ENCODE measurements at regions not wholly inside any gene's neighbourhood (a gene's known extent, or its start where the extent isn't known, plus 50 kb on each side); places are given as distances from the start of the nearest gene placed in this dataset.
"Not testable (repeated sequence)": the region's sequence is repeated elsewhere in the genome, so short reads cannot be mapped to it uniquely, and the experiment has no call there.

DNA sequence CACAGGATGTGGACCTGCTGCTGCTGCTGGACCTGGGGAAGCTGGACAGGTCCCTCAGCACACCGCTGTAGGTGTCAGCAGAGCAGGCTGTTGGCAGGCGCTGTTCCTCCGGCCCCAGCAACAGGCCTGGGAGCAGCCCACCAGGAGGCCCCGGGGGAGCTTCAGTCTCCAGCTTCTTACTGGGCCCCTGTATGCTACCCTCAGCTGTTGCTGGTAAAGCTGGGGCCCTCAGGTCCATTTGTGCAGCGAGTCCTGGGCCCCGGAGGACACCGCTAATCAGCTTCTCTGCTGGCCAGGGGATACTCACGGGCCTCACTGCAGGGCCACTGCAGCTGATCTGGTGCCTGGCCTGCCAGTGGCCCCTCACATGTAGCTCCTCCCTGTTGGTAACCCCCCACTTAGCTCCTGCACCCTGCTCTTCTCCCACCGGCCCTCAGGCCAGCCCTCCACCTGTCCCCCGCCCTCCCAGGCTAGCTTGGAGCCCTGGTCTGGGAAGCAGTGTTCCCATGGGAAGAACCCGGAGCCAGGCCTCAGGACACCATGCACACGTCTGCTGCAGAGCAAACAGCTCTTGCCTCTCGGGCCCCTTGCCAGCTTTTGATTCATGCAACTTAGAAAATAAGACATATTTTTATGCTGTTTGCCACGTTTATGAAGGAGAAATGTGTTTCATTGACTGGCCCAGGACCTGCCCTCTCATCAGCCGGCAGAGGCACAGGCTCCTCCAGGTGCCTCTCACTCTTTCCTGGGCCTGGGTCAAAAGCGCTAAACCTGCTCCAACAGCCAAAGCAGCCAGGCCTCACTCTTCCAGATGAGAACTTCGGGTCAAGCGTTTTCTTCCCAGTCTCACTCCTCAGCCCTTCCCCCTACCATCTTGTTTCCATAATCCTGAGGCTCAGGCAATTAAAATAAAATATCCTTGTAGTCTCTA, 61.0 kb upstream of the ADAMTS2 start:
- H3K4me3 Mint-ChIP-seq (ENCODE audit: low read depth) = no peak overlapping the region
- peaks cover 10% of the 10 kb centered on the region for H3K27me3 Mint-ChIP-seq
- TF ChIP-seq CTCF (IDR thresholded peaks at IDR 0.05; ENCODE audit: unreplicated experiment) = no peak
- H3K9me3 Mint-ChIP-seq (ENCODE audit: low read depth) = peaks cover 6% of the 10 kb centered on the region
- H3K4me1 Mint-ChIP-seq (ENCODE audit: low read depth) = no peaks in the 10 kb centered on the region
- H3K27ac Mint-ChIP-seq = no peak overlapping the region
- DNase-seq (ENCODE audit: low spot score, unreplicated experiment) = no peak
- no peaks in the 10 kb centered on the region for H3K36me3 Mint-ChIP-seq (ENCODE audit: insufficient read depth)

- Mint-ChIP-seq H3K27me3 (peaks cover 10% of the 10 kb centered on the region), H3K4me1 (ENCODE audit: low read depth) (no peaks in the 10 kb centered on the region), H3K4me3 (ENCODE audit: low read depth) (no peak overlapping the region), H3K9me3 (ENCODE audit: low read depth) (peaks cover 14% of the 10 kb centered on the region), H3K27ac (no peak overlapping the region), H3K36me3 (ENCODE audit: insufficient read depth) (no peaks in the 10 kb centered on the region)
- DNase-seq (ENCODE audit: low spot score, unreplicated experiment) = no peak
- TF ChIP-seq CTCF (IDR thresholded peaks at IDR 0.05; ENCODE audit: unreplicated experiment) = no peak
Measured at GRCh38 chr5:179405426-179406030, 60.3 kb upstream of the ADAMTS2 start.

DNA sequence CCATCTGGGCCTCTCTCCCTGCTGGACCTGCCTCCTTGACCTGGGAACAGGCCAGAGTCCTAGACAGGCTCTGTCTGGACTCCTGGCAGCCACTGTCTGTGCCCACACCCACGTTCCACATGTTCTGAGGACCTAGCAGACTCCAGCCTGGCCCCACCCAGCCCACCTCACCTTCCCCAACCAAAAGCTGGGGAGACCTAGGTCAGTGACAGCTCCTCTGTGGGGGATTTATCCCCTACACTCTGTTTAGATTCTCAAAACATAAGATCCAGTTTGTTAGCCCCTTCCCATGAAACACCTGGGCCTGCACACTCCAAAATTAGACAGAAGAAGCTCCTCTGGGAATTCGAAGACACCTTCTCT, 59.8 kb upstream of the ADAMTS2 start:
- no peaks in the 10 kb centered on the region for H3K4me1 Mint-ChIP-seq (ENCODE audit: low read depth)
- H3K36me3 Mint-ChIP-seq (ENCODE audit: insufficient read depth) = no peaks in the 10 kb centered on the region
- H3K27ac Mint-ChIP-seq = no peak overlapping the region
- no peak for TF ChIP-seq CTCF (IDR thresholded peaks at IDR 0.05; ENCODE audit: unreplicated experiment)
- no peak for DNase-seq (ENCODE audit: low spot score, unreplicated experiment)
- H3K4me3 Mint-ChIP-seq (ENCODE audit: low read depth) = no peak overlapping the region
- peaks cover 10% of the 10 kb centered on the region for H3K27me3 Mint-ChIP-seq
- peaks cover 17% of the 10 kb centered on the region for H3K9me3 Mint-ChIP-seq (ENCODE audit: low read depth)

- Mint-ChIP-seq H3K27ac (peak overlapping the region; percentile 56), H3K9me3 (ENCODE audit: low read depth) (peaks cover 22% of the 10 kb centered on the region), H3K27me3 (peaks cover 10% of the 10 kb centered on the region), H3K4me3 (ENCODE audit: low read depth) (no peak overlapping the region), H3K36me3 (ENCODE audit: insufficient read depth) (peaks cover 3% of the 10 kb centered on the region), H3K4me1 (ENCODE audit: low read depth) (no peaks in the 10 kb centered on the region)
- peak; percentile 7 for TF ChIP-seq CTCF (IDR thresholded peaks at IDR 0.05; ENCODE audit: unreplicated experiment)
- DNase-seq (ENCODE audit: low spot score, unreplicated experiment) = no peak
Measured at GRCh38 chr5:179404321-179405053, 59.2 kb upstream of the ADAMTS2 start.

GRCh38 chr5:179403426-179404147, 58.3 kb upstream of the ADAMTS2 start:
- peaks cover 10% of the 10 kb centered on the region for H3K27me3 Mint-ChIP-seq
- DNase-seq (ENCODE audit: low spot score, unreplicated experiment) = no peak
- H3K36me3 Mint-ChIP-seq (ENCODE audit: insufficient read depth) = peaks cover 4% of the 10 kb centered on the region
- no peak overlapping the region for H3K4me3 Mint-ChIP-seq (ENCODE audit: low read depth)
- H3K9me3 Mint-ChIP-seq (ENCODE audit: low read depth) = peaks cover 25% of the 10 kb centered on the region
- no peak overlapping the region for H3K27ac Mint-ChIP-seq
- TF ChIP-seq CTCF (IDR thresholded peaks at IDR 0.05; ENCODE audit: unreplicated experiment) = no peak
- no peaks in the 10 kb centered on the region for H3K4me1 Mint-ChIP-seq (ENCODE audit: low read depth)

- not testable (repeated sequence) for H3K27ac Mint-ChIP-seq; H3K4me3 Mint-ChIP-seq (ENCODE audit: low read depth)
- peaks cover 25% of the 10 kb centered on the region for H3K9me3 Mint-ChIP-seq (ENCODE audit: low read depth)
Measured at GRCh38 chr5:179400435-179400834, 55.2 kb upstream of the ADAMTS2 start.

More at GRCh38 chr5:179400435-179400834, 55.2 kb upstream of the ADAMTS2 start:
- H3K27me3 Mint-ChIP-seq; H3K4me1 Mint-ChIP-seq (ENCODE audit: low read depth); DNase-seq (ENCODE audit: low spot score, unreplicated experiment); H3K36me3 Mint-ChIP-seq (ENCODE audit: insufficient read depth): not testable (repeated sequence)
